ENCODE measurements at regions not wholly inside any gene's neighbourhood (a gene's known extent, or its start where the extent isn't known, plus 50 kb on each side); places are given as distances from the start of the nearest gene placed in this dataset.

GRCh38 chr5:100406640-100407039, 128.5 kb upstream of the FAM174A start:
- TF ChIP-seq CTCF (IDR thresholded peaks at IDR 0.05; ENCODE audit: low read length) (no peak), EZH2 (optimal IDR thresholded peaks at IDR 0.05; ENCODE audit: low read depth, low read length) (no peak), EZH2phosphoT487 (IDR thresholded peaks at IDR 0.05; ENCODE audit: low read length) (no peak)

All from MM.1S (cell line).